GM12891 (cell line): ENCODE measurements at regions not wholly inside any gene's neighbourhood (a gene's known extent, or its start where the extent isn't known, plus 50 kb on each side); places are given as distances from the start of the nearest gene placed in this dataset.

Experiments used
- PAX5 ChIP-seq: IDR thresholded peaks from 2 replicates; pipeline ENCODE4 v1.6.1; 2011; ENCODE audit warnings: low read length, moderate library complexity, mild to moderate bottlenecking; ENCODE audit not compliant: insufficient read depth, severe bottlenecking
- POLR2A ChIP-seq: IDR thresholded peaks from 2 replicates; pipeline ENCODE4 v1.6.1; 2011; ENCODE audit warnings: low read depth, low read length, control low read depth
- POLR2AphosphoS5 ChIP-seq: IDR thresholded peaks from 2 replicates; pipeline ENCODE4 v1.6.1; 2011; ENCODE audit warnings: low read depth, low read length, control low read depth
- SPI1 ChIP-seq: IDR thresholded peaks from 2 replicates; pipeline ENCODE4 v1.6.1; 2011; ENCODE audit warnings: low read depth, low read length, control low read depth
- TAF1 ChIP-seq: IDR thresholded peaks from 2 replicates; pipeline ENCODE4 v1.6.1; 2011; ENCODE audit warnings: low read depth, low read length, control low read depth

DNA sequence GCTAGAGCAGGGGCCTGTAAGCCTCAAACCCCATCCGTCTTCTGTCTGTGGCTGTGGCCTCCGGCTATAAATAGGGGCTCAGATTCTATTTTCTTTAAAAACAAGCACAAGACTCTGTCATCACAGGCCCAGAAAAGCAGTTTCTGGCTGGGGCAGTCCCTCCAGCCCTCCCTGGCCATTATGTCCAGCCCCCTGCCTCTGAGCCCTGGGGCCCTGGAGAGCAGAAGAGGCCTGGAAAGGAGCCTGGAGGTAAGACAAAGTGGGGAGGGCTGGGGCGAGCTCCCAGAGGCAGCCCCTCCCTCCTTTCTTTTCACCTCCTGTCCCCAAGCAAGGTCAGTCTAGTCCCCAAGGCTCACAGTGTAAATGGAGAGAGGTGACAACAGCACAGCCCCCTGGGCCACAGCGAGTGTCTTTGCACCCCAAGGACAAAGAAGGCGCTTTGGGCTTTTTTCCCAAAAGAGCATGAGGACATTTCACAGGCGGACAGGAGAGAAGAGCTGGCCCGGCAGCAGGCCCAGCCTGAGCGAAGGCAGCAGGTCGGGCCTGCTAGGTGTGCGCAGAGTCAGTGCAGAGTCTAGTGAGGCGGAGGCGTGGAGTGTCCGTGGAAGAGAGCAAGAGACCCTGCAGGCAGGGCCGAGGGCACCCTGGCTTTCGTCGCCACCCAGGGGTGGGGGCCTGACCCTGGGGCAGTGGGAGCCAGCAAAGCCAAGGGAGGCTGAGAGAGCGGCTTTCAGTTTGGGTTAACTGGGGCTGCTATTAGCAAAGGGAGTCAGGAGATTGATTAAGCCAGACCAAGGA is 188.3 kb downstream of the TBC1D2B start:
- TF ChIP-seq POLR2AphosphoS5 (no peak), SPI1 (no peak), POLR2A (no peak), TAF1 (no peak), PAX5 (no peak)
